Glutamatergic neuron (in vitro differentiated cells): ENCODE measurements at regions not wholly inside any gene's neighbourhood (a gene's known extent, or its start where the extent isn't known, plus 50 kb on each side); places are given as distances from the start of the nearest gene placed in this dataset.

Source experiments
- DNase-seq: peaks from one replicate; pipeline ENCODE4 v3.0.0; 2022
- H3K27ac Mint-ChIP-seq: one replicate; pipeline ENCODE4 v1.8.0; 2020; ENCODE audit warnings: mild to moderate bottlenecking, mixed read lengths, inconsistent platforms; ENCODE audit not compliant: unreplicated experiment
- H3K27me3 Mint-ChIP-seq: one replicate; pipeline ENCODE4 v1.8.0; 2020; ENCODE audit warnings: mild to moderate bottlenecking, moderate library complexity, mixed read lengths, inconsistent platforms; ENCODE audit not compliant: unreplicated experiment
- H3K36me3 Mint-ChIP-seq: one replicate; pipeline ENCODE4 v1.8.0; 2020; ENCODE audit warnings: mild to moderate bottlenecking, mixed read lengths, inconsistent platforms; ENCODE audit not compliant: unreplicated experiment
- H3K4me1 Mint-ChIP-seq: one replicate; pipeline ENCODE4 v1.8.0; 2020; ENCODE audit warnings: mild to moderate bottlenecking, low read depth, mixed read lengths, inconsistent platforms; ENCODE audit not compliant: unreplicated experiment
- H3K4me3 Mint-ChIP-seq: one replicate; pipeline ENCODE4 v1.8.0; 2020; ENCODE audit warnings: mild to moderate bottlenecking, mixed read lengths, inconsistent platforms; ENCODE audit not compliant: unreplicated experiment
- H3K9me3 Mint-ChIP-seq: one replicate; pipeline ENCODE4 v1.8.0; 2020; ENCODE audit warnings: mild to moderate bottlenecking, moderate library complexity, mixed read lengths, inconsistent platforms; ENCODE audit not compliant: unreplicated experiment
- TF ChIP-seq, protein P1 (sequence below): fragments of 200-600 bp; sonication (generic); IDR thresholded peaks from one replicate; pipeline ENCODE4 v1.5.0; 2021; ENCODE audit not compliant: partially characterized antibody, unreplicated experiment

DNA sequence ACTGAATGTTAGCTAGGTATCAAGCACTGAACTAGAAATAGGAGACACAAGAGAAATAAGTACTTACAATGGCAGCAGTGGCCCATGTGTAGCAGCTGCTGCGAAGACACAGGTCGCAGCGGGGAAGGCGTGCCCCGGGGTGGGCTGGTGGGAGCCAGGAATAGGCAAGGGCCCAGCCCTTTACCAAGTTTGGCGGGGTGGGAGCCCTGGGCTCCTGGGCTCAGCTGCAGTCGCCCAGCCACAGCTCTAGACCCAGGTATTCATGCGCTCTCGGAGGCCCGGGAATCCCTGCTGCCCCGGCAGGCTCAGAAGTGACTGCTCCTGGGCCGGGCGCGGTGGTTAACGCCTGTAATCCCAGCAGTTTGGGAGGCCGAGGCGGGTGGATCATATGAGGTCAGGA, 1287.3 kb downstream of the CNTNAP5 start:
- Mint-ChIP-seq H3K36me3 (no peaks in the 10 kb centered on the region), H3K4me3 (no peak overlapping the region), H3K4me1 (no peaks in the 10 kb centered on the region)

DNA sequence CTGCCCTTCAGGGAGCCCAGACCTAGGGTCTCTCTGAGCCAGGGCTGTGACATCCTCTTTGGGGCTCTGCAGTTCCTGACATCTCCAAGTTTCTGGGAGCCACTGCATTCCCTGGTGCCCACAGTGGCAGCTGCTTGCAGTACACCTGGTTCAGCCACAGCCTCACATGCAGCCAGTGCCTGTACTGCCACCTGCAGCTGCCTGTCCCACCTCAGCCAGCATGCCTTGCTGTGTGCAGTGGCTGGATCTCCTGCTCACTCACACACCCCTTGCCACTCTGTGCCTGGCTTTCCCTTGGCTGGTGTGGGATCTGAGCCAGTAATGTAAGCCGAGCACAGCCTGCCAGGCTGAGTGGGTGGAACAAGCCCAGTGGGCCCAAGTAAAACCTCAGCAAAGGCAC, 1288.7 kb downstream of the CNTNAP5 start:
- Mint-ChIP-seq H3K36me3 (no peaks in the 10 kb centered on the region), H3K4me1 (no peaks in the 10 kb centered on the region), H3K27ac (no peak overlapping the region), H3K4me3 (no peak overlapping the region), H3K9me3 (no peaks in the 10 kb centered on the region), H3K27me3 (no peaks in the 10 kb centered on the region)
- TF ChIP-seq, protein P1, sequence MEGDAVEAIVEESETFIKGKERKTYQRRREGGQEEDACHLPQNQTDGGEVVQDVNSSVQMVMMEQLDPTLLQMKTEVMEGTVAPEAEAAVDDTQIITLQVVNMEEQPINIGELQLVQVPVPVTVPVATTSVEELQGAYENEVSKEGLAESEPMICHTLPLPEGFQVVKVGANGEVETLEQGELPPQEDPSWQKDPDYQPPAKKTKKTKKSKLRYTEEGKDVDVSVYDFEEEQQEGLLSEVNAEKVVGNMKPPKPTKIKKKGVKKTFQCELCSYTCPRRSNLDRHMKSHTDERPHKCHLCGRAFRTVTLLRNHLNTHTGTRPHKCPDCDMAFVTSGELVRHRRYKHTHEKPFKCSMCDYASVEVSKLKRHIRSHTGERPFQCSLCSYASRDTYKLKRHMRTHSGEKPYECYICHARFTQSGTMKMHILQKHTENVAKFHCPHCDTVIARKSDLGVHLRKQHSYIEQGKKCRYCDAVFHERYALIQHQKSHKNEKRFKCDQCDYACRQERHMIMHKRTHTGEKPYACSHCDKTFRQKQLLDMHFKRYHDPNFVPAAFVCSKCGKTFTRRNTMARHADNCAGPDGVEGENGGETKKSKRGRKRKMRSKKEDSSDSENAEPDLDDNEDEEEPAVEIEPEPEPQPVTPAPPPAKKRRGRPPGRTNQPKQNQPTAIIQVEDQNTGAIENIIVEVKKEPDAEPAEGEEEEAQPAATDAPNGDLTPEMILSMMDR, result no peak
- DNase-seq, result no peak

More for the DNA sequence above, 1287.3 kb downstream of the CNTNAP5 start:
- Mint-ChIP-seq H3K9me3 (no peaks in the 10 kb centered on the region), H3K27me3 (no peaks in the 10 kb centered on the region), H3K27ac (no peak overlapping the region)
- TF ChIP-seq, protein P1, result no peak
- no peak for DNase-seq

DNA sequence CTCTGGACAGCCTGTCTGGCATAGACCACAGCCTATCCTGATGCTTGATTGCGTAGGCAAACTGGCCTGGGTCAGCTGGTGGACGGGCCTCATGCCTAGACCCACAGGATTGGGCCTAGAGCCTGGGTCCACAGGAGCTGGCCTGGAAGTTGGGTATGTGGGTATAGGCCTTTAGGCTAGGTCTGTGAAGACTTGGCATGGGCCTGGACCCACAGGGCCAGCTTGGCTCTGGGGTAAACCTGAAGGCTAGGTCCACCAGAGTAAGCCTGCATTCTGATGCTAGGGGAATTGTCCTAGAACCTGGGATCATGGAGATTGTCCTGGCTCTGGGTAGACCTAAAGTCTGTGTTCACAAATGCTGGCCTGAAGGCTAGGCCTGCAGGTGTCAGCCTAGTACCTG, 1293.7 kb downstream of the CNTNAP5 start:
- H3K27me3 Mint-ChIP-seq, result no peaks in the 10 kb centered on the region
- no peak for DNase-seq

GRCh38 chr2:125324273-125324672, 1299.2 kb downstream of the CNTNAP5 start:
- H3K4me1 Mint-ChIP-seq, result no peaks in the 10 kb centered on the region
- H3K9me3 Mint-ChIP-seq, result no peaks in the 10 kb centered on the region
- no peak overlapping the region for H3K4me3 Mint-ChIP-seq
- TF ChIP-seq, protein P1, result no peak
- no peak for DNase-seq
- H3K36me3 Mint-ChIP-seq, result no peaks in the 10 kb centered on the region
- H3K27me3 Mint-ChIP-seq, result no peaks in the 10 kb centered on the region
- no peak overlapping the region for H3K27ac Mint-ChIP-seq

More for the DNA sequence above, 1293.7 kb downstream of the CNTNAP5 start:
- H3K27ac Mint-ChIP-seq, result no peak overlapping the region
- TF ChIP-seq, protein P1, result no peak
- no peak overlapping the region for H3K4me3 Mint-ChIP-seq
- H3K4me1 Mint-ChIP-seq, result no peaks in the 10 kb centered on the region
- H3K36me3 Mint-ChIP-seq, result no peaks in the 10 kb centered on the region
- H3K9me3 Mint-ChIP-seq, result no peaks in the 10 kb centered on the region

- H3K27me3 Mint-ChIP-seq, result no peaks in the 10 kb centered on the region
- H3K36me3 Mint-ChIP-seq, result no peaks in the 10 kb centered on the region
- no peak overlapping the region for H3K4me3 Mint-ChIP-seq
- no peak overlapping the region for H3K27ac Mint-ChIP-seq
- no peaks in the 10 kb centered on the region for H3K4me1 Mint-ChIP-seq
- DNase-seq, result no peak
- TF ChIP-seq, protein P1, result no peak
- no peaks in the 10 kb centered on the region for H3K9me3 Mint-ChIP-seq
Observed at GRCh38 chr2:125330133-125330532, 1305.0 kb downstream of the CNTNAP5 start.
